Stomach (tissue), 8 donors: ENCODE measurements at regions not wholly inside any gene's neighbourhood (a gene's known extent, or its start where the extent isn't known, plus 50 kb on each side); places are given as distances from the start of the nearest gene placed in this dataset.

ENCODE experiments used
- DNase-seq, 2 donors: peaks; one replicate each; pipeline versions ENCODE4 v3.0.0 to v3.0.0-alpha.2; 2013 to 2019
- H3K27ac ChIP-seq, 5 donors: fragments of 200-600 bp in 4 of 5; sonication (generic) in 4 of 5; one replicate each; pipeline ENCODE4 v1.5.1; 2013 to 2019; ENCODE audit warnings: mild to moderate bottlenecking in 1 of 5, moderate library complexity in 1 of 5
- H3K27me3 ChIP-seq, 3 donors: fragments of 200-600 bp; sonication (generic); one replicate each; pipeline ENCODE4 v1.5.1; 2017 to 2019; ENCODE audit warnings: mixed run types in 1 of 3
- H3K36me3 ChIP-seq, 4 donors: fragments of 200-600 bp; sonication (generic); 1 replicate in 3 of 4; 2 replicates in 1 of 4; pipeline ENCODE4 v1.5.1; 2016 to 2019
- H3K4me1 ChIP-seq, 4 donors: fragments of 200-600 bp; sonication (generic); one replicate each; pipeline ENCODE4 v1.5.1; 2016 to 2019
- H3K4me3 ChIP-seq, 4 donors: fragments of 200-600 bp; sonication (generic) in 3 of 4; one replicate each; pipeline ENCODE4 v1.5.1; 2016 to 2019; ENCODE audit warnings: mild to moderate bottlenecking in 1 of 4
- H3K9me3 ChIP-seq, 4 donors: fragments of 200-600 bp; sonication (generic); one replicate each; pipeline ENCODE4 v1.5.1; 2016 to 2019
- EP300 ChIP-seq: sonication (generic); formaldehyde crosslinking; IDR thresholded peaks from one replicate; pipeline ENCODE4 v1.6.1; 2017; ENCODE audit warnings: antibody characterized with exemption
- POLR2A ChIP-seq, 4 donors: fragments of 450-650 bp; IDR thresholded peaks; one replicate each; pipeline ENCODE4 v1.6.1; 2016; ENCODE audit warnings: antibody characterized with exemption in 4 of 4, control low read depth in 2 of 4, mild to moderate bottlenecking in 1 of 4, moderate library complexity in 1 of 4
- POLR2AphosphoS5 ChIP-seq, 3 donors: sonication (generic); formaldehyde crosslinking; IDR thresholded peaks; one replicate each; pipeline ENCODE4 v1.6.1; 2016; ENCODE audit warnings: antibody characterized with exemption in 3 of 3
- WGBS, 5 donors: extraction: QIAGEN DNeasy Blood & Tissue Kit in 3 of 5; methylation state at CpG; one replicate each; pipeline versions ENCODE4 v1.1.5 to v1.1.7; 2013 to 2018; 5-methylcytosine and 5-hydroxymethylcytosine counted together
- intact Hi-C: fragments of 100-400 bp; cut with DNase I; formaldehyde crosslinking; loops from one replicate; pipeline ENCODE4 v1.15.1; 2023; ENCODE audit warnings: low total_unique reads
- TF ChIP-seq, protein P1 (sequence below), 7 experiments: fragments of 450-650 bp in 4 of 7; fragments of 200-600 bp in 3 of 7; sonication (generic) in 3 of 7; IDR thresholded peaks; one replicate each; pipeline ENCODE4 v1.5.1; 2016 to 2019; ENCODE audit warnings: antibody characterized with exemption in 7 of 7, control low read depth in 2 of 7, mild to moderate bottlenecking in 1 of 7
- donor health status: healthy with polysubstance abuse.
- donor health status: Bipolar disorder and iron deficiency.
- donor health status: healthy.

DNA sequence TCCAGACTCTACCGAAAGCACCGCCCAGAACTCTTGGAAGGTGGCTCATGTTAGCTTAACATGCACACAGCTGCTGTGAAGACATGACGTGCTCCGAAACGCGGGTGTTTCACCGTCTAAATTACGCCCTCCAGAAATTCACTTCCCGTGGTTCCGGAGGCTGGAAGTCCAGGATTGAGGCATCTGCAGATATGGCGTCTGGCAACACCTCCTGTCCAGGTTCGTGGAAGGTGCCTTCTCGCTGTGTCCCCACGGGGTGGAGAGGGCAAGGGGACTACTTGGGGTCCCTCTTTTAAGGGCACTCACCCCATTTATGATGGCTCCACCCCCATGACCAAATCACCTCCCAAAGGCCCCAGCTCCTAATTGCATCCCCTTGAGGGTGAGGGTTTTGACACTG is 348.0 kb upstream of the IRX2 start:
- TF ChIP-seq, protein P1, sequence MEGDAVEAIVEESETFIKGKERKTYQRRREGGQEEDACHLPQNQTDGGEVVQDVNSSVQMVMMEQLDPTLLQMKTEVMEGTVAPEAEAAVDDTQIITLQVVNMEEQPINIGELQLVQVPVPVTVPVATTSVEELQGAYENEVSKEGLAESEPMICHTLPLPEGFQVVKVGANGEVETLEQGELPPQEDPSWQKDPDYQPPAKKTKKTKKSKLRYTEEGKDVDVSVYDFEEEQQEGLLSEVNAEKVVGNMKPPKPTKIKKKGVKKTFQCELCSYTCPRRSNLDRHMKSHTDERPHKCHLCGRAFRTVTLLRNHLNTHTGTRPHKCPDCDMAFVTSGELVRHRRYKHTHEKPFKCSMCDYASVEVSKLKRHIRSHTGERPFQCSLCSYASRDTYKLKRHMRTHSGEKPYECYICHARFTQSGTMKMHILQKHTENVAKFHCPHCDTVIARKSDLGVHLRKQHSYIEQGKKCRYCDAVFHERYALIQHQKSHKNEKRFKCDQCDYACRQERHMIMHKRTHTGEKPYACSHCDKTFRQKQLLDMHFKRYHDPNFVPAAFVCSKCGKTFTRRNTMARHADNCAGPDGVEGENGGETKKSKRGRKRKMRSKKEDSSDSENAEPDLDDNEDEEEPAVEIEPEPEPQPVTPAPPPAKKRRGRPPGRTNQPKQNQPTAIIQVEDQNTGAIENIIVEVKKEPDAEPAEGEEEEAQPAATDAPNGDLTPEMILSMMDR (IDR thresholded peaks at IDR 0.05) = no peak
- Histone ChIP-seq H3K27ac (no peak overlapping the region), H3K4me3 (no peak overlapping the region), H3K4me1 (peaks cover 0 to 9% (median 0%) of the 10 kb centered on the region in 4 donors), H3K9me3 (no peaks in the 10 kb centered on the region), H3K36me3 (no peaks in the 10 kb centered on the region), H3K27me3 (peaks cover 0 to 46% (median 3%) of the 10 kb centered on the region in 3 donors)
- intact Hi-C loops = no loop called here
- DNase-seq = no peak
- WGBS, 5 donors = 85 to 94% (median 86%) methylated on average over 10 to 14 of the region's 14 CpGs

- 49 to 67% (median 61%) methylated on average over 4 of the region's 4 CpGs for WGBS, 5 donors
These were observed 347.3 kb upstream of the IRX2 start for GRCh38 chr5:3098821-3099220.

DNA sequence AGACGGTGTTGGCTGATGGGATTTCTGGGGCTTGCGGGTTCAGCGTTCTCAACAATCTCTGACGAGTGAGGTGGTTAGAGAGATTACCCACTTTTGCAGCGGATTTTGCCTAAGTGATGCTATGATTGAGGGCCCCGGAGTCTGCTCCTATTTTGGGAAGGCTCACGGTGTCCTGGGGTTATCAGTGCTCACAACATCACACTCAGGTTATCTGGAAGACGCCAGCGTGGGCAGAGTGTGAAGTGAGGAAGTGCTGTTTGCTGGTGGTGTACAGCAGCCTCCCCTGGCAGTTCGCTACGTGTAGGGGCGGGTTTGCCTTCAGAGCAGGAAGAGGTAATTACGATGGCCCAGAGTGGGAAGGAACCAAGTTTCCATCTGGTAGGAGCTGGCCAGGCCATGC is 341.2 kb upstream of the IRX2 start:
- 38 to 56% (median 43%) methylated on average over 13 of the region's 13 CpGs for WGBS, 5 donors
- H3K27ac ChIP-seq = no peak overlapping the region
- intact Hi-C loops = no loop called here
- H3K4me1 ChIP-seq = no peaks in the 10 kb centered on the region
- H3K36me3 ChIP-seq = no peaks in the 10 kb centered on the region
- no peaks in the 10 kb centered on the region for H3K27me3 ChIP-seq
- DNase-seq = no peak
- H3K4me3 ChIP-seq = no peak overlapping the region
- TF ChIP-seq POLR2A (IDR thresholded peaks at IDR 0.05) = no peak
- TF ChIP-seq EP300 = no peak
- TF ChIP-seq POLR2AphosphoS5 (IDR thresholded peaks at IDR 0.05) = no peak
- TF ChIP-seq, protein P1 (IDR thresholded peaks at IDR 0.05) = no peak
- H3K9me3 ChIP-seq = no peaks in the 10 kb centered on the region

More at GRCh38 chr5:3098821-3099220, 347.3 kb upstream of the IRX2 start:
- Histone ChIP-seq H3K4me3 (no peak overlapping the region), H3K4me1 (peaks cover 0 to 9% (median 0%) of the 10 kb centered on the region in 4 donors), H3K9me3 (no peaks in the 10 kb centered on the region), H3K36me3 (no peaks in the 10 kb centered on the region), H3K27me3 (peaks cover 0 to 39% (median 0%) of the 10 kb centered on the region in 3 donors), H3K27ac (no peak overlapping the region)
- TF ChIP-seq POLR2A (IDR thresholded peaks at IDR 0.05) = no peak
- TF ChIP-seq POLR2AphosphoS5 (IDR thresholded peaks at IDR 0.05) = no peak
- TF ChIP-seq EP300 = no peak
- TF ChIP-seq, protein P1 (IDR thresholded peaks at IDR 0.05) = no peak
- intact Hi-C loops = no loop called here
- no peak for DNase-seq

- H3K27ac ChIP-seq = no peak overlapping the region
- no peaks in the 10 kb centered on the region for H3K4me1 ChIP-seq
- TF ChIP-seq POLR2AphosphoS5 (IDR thresholded peaks at IDR 0.05) (no peak), EP300 (no peak), POLR2A (IDR thresholded peaks at IDR 0.05) (no peak)
- TF ChIP-seq, protein P1 (IDR thresholded peaks at IDR 0.05) = no peak
- no peak overlapping the region for H3K4me3 ChIP-seq
- H3K27me3 ChIP-seq = no peaks in the 10 kb centered on the region
- intact Hi-C loops = no loop called here
- H3K9me3 ChIP-seq = no peaks in the 10 kb centered on the region
- no peak for DNase-seq
- 68 to 80% (median 72%) methylated on average over 7 of the region's 7 CpGs for WGBS, 5 donors
- no peaks in the 10 kb centered on the region for H3K36me3 ChIP-seq
These were observed 340.7 kb upstream of the IRX2 start for GRCh38 chr5:3092211-3092610.
